PC-3 (cell line): ENCODE measurements at regions not wholly inside any gene's neighbourhood (a gene's known extent, or its start where the extent isn't known, plus 50 kb on each side); places are given as distances from the start of the nearest gene placed in this dataset.

ENCODE experiments used
- ATAC-seq: fragments of 200-7000 bp; cut with Tn5 transposase; 2 replicates; pipeline ENCODE4 v1.9.1; 2020; ENCODE audit warnings: mild to moderate bottlenecking, moderate library complexity
- BruUV-seq: library from RNA; stranded (reverse); fragments of 400-500 nt; replicated peaks from 2 replicates; lab custom pipeline; 2021; lab: Mats Ljungman, UMichigan
- CTCF ChIA-PET: fragments of 300-600 bp; sonication (Branson Sonifier 250); formaldehyde crosslinking; loops from one replicate; lab custom pipeline; 2022; ENCODE audit warnings: antibody characterized with exemption; lab: Charles Lee
- POLR2A ChIA-PET: fragments of 300-600 bp; sonication (Branson Sonifier 250); formaldehyde crosslinking; loops from one replicate; lab custom pipeline; 2022; ENCODE audit warnings: antibody characterized with exemption; ENCODE audit not compliant: unreplicated experiment; lab: Charles Lee
- DNase-seq: peaks from one replicate; pipeline ENCODE4 v3.0.0-alpha.2; 2015
- H2AFZ ChIP-seq: fragments of 300-600 bp; sonication (generic); 2 replicates; pipeline ENCODE4 v1.6.0; 2016; ENCODE audit warnings: antibody characterized with exemption, low read length
- H3F3A ChIP-seq: fragments of 300-600 bp; sonication (generic); one replicate; pipeline ENCODE4 v1.6.0; 2017; ENCODE audit warnings: antibody characterized with exemption, low read length, control low read depth, mild to moderate bottlenecking; ENCODE audit not compliant: unreplicated experiment
- H3K27ac ChIP-seq: fragments of 300-600 bp; sonication (generic); 2 replicates; pipeline ENCODE4 v1.5.1; 2016; ENCODE audit warnings: mild to moderate bottlenecking, low read length
- H3K27me3 ChIP-seq: fragments of 300-600 bp; sonication (generic); 2 replicates; pipeline ENCODE4 v1.6.1; 2016; ENCODE audit warnings: low read length, mixed read lengths
- H3K36me3 ChIP-seq: fragments of 300-600 bp; sonication (generic); 2 replicates; pipeline ENCODE4 v1.6.1; 2016; ENCODE audit warnings: low read depth, mixed run types, low read length, mixed read lengths
- H3K4me1 ChIP-seq: fragments of 300-600 bp; sonication (generic); 2 replicates; pipeline ENCODE4 v1.5.1; 2016; ENCODE audit warnings: low read length; ENCODE audit not compliant: insufficient read depth
- H3K4me2 ChIP-seq: fragments of 300-600 bp; sonication (generic); 2 replicates; pipeline ENCODE4 v1.6.0; 2016; ENCODE audit warnings: low read length
- H3K4me3 ChIP-seq: fragments of 300-600 bp; sonication (generic); 2 replicates; pipeline ENCODE4 v1.5.1; 2016; ENCODE audit warnings: mild to moderate bottlenecking, low read length, mixed read lengths
- H3K79me2 ChIP-seq: fragments of 300-600 bp; sonication (generic); 2 replicates; pipeline ENCODE4 v1.6.1; 2017; ENCODE audit warnings: low read length, mixed read lengths
- H3K9ac ChIP-seq: fragments of 300-600 bp; sonication (generic); 2 replicates; pipeline ENCODE4 v1.6.0; 2016; ENCODE audit warnings: mild to moderate bottlenecking, low read length
- H3K9me2 ChIP-seq: fragments of 300-600 bp; sonication (generic); replicated peaks from 2 replicates; pipeline ENCODE4 v1.6.1; 2016; ENCODE audit warnings: mixed run types, low read length, mixed read lengths
- H3K9me3 ChIP-seq: fragments of 300-600 bp; sonication (generic); 2 replicates; pipeline ENCODE4 v1.6.1; 2016; ENCODE audit warnings: low read length, mixed read lengths
- H4K20me1 ChIP-seq: fragments of 300-600 bp; sonication (generic); 2 replicates; pipeline ENCODE4 v1.6.1; 2016; ENCODE audit warnings: low read length, mixed read lengths
- CTCF ChIP-seq: fragments of 300-600 bp; sonication (generic); conservative IDR thresholded peaks from 2 replicates; pipeline ENCODE4 v1.5.1; 2017; ENCODE audit warnings: antibody characterized with exemption, low read depth, mild to moderate bottlenecking, low read length
- EZH2 ChIP-seq: fragments of 300-600 bp; sonication (generic); IDR thresholded peaks from one replicate; pipeline ENCODE4 v1.6.1; 2017; ENCODE audit warnings: antibody characterized with exemption, mild to moderate bottlenecking, low read length; ENCODE audit not compliant: unreplicated experiment
- EZH2phosphoT487 ChIP-seq: fragments of 300-600 bp; sonication (generic); IDR thresholded peaks from 2 replicates; pipeline ENCODE4 v1.6.1; 2018; ENCODE audit warnings: mild to moderate bottlenecking, antibody characterized with exemption, low read length, borderline replicate concordance
- intact Hi-C: fragments of 100-400 bp; cut with micrococcal nuclease; formaldehyde crosslinking; loops from 2 replicates; pipeline ENCODE4 v1.9.0; 2023

DNA sequence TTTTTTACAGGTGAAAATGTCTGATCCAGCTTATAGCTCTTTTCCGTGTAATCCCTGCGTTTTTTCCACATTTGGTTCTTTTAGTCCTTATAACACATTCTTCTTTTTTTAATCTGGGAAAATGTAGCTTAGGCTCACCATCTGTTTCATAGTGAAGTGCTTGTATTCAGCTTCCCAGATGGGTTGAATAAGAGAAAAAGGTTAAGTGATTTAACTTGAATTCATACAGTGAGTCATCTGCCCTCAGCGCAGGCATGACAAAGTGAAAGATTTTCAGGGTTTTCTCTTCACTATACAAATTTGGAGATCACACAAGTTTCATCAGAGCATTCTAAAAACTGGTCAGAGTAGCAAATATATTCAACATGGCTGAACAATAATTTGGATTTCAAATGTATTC is 224.8 kb downstream of the SPRY2 start:
- H3K27ac ChIP-seq: peak overlapping the region; percentile 43
- peak; percentile 75 for ATAC-seq

GRCh38 chr13:80115616-80116015 is 225.3 kb downstream of the SPRY2 start:
- no peak for DNase-seq
- BruUV-seq: no TSS peak
- H3K36me3 ChIP-seq: no peaks in the 10 kb centered on the region
- ChIA-PET CTCF (no interaction called here), POLR2A (no interaction called here)
- H3K9me2 ChIP-seq: no peaks in the 10 kb centered on the region
- H3K4me3 ChIP-seq: no peak overlapping the region
- peak overlapping the region; percentile 40 for H3K4me2 ChIP-seq
- H3F3A ChIP-seq: no peaks in the 10 kb centered on the region
- H2AFZ ChIP-seq: no peak overlapping the region
- no peaks in the 10 kb centered on the region for H3K27me3 ChIP-seq
- H3K27ac ChIP-seq: peak overlapping the region; percentile 43
- TF ChIP-seq CTCF: no peak
- TF ChIP-seq EZH2: no peak
- no peak for TF ChIP-seq EZH2phosphoT487
- ATAC-seq: no peak
- H3K4me1 ChIP-seq: peaks cover 20% of the 10 kb centered on the region; the same call in 1 of the 2 replicates
- H4K20me1 ChIP-seq: no peaks in the 10 kb centered on the region
- intact Hi-C loops: no loop called here
- H3K79me2 ChIP-seq: no peaks in the 10 kb centered on the region
- H3K9ac ChIP-seq: no peak overlapping the region
- H3K9me3 ChIP-seq: no peaks in the 10 kb centered on the region

More for the DNA sequence above, 224.8 kb downstream of the SPRY2 start:
- Histone ChIP-seq H3K4me2 (peak overlapping the region; percentile 40), H3K9ac (no peak overlapping the region), H4K20me1 (no peaks in the 10 kb centered on the region), H3K9me3 (no peaks in the 10 kb centered on the region), H3K9me2 (no peaks in the 10 kb centered on the region), H2AFZ (peak overlapping the region; percentile 40; the same call in 1 of the 2 replicates), H3K4me1 (peaks cover 20% of the 10 kb centered on the region; the same call in 1 of the 2 replicates), H3K79me2 (no peaks in the 10 kb centered on the region), H3F3A (no peaks in the 10 kb centered on the region), H3K27me3 (no peaks in the 10 kb centered on the region), H3K4me3 (no peak overlapping the region), H3K36me3 (no peaks in the 10 kb centered on the region)
- TF ChIP-seq EZH2phosphoT487 (no peak), EZH2 (no peak), CTCF (no peak)
- ChIA-PET POLR2A (no interaction called here), CTCF (no interaction called here)
- intact Hi-C loops: no loop called here
- DNase-seq: peak; percentile 45
- BruUV-seq: no TSS peak

GRCh38 chr13:80113714-80114454 is 227.0 kb downstream of the SPRY2 start:
- H3K9ac ChIP-seq: no peak overlapping the region
- DNase-seq: peak; percentile 51
- H4K20me1 ChIP-seq: no peaks in the 10 kb centered on the region
- POLR2A ChIA-PET: interaction anchor here (0.6 kb wide), 1 partner anchor 17 kb away, joined by 13 read pairs; no protein-coding TSS in a partner anchor
- H3K4me3 ChIP-seq: no peak overlapping the region
- H3K4me1 ChIP-seq: peaks cover 20% of the 10 kb centered on the region; the same call in 1 of the 2 replicates
- no peaks in the 10 kb centered on the region for H3F3A ChIP-seq
- no peaks in the 10 kb centered on the region for H3K9me2 ChIP-seq
- ATAC-seq: peak; percentile 67
- H3K9me3 ChIP-seq: no peaks in the 10 kb centered on the region
- TF ChIP-seq CTCF (no peak), EZH2phosphoT487 (no peak), EZH2 (no peak)
- CTCF ChIA-PET: no interaction called here
- no peaks in the 10 kb centered on the region for H3K27me3 ChIP-seq
- no peak overlapping the region for H2AFZ ChIP-seq
- H3K4me2 ChIP-seq: peak overlapping the region; percentile 5
- intact Hi-C loops: no loop called here
- H3K79me2 ChIP-seq: no peaks in the 10 kb centered on the region
- no peaks in the 10 kb centered on the region for H3K36me3 ChIP-seq
- BruUV-seq: no TSS peak
- H3K27ac ChIP-seq: peak overlapping the region; percentile 73
